Ishikawa (cell line): ENCODE measurements at regions not wholly inside any gene's neighbourhood (a gene's known extent, or its start where the extent isn't known, plus 50 kb on each side); places are given as distances from the start of the nearest gene placed in this dataset.

Experiments used
- EP300 ChIP-seq: IDR thresholded peaks from 2 replicates; pipeline ENCODE4 v1.6.1; 2012; ENCODE audit warnings: borderline replicate concordance
- RAD21 ChIP-seq: IDR thresholded peaks from 2 replicates; pipeline ENCODE4 v1.6.1; 2012; ENCODE audit warnings: low read depth
- REST ChIP-seq: IDR thresholded peaks from 2 replicates; pipeline ENCODE4 v1.6.1; 2012; ENCODE audit warnings: low read depth, mild to moderate bottlenecking
- TAF1 ChIP-seq: IDR thresholded peaks from 2 replicates; pipeline ENCODE4 v1.6.1; 2012; ENCODE audit warnings: low read depth, mild to moderate bottlenecking
- YY1 ChIP-seq: IDR thresholded peaks from 2 replicates; pipeline ENCODE4 v1.6.1; 2012; ENCODE audit warnings: low read depth
- TF ChIP-seq, protein P1 (sequence below): IDR thresholded peaks from 2 replicates; pipeline ENCODE4 v1.6.1; 2012

DNA sequence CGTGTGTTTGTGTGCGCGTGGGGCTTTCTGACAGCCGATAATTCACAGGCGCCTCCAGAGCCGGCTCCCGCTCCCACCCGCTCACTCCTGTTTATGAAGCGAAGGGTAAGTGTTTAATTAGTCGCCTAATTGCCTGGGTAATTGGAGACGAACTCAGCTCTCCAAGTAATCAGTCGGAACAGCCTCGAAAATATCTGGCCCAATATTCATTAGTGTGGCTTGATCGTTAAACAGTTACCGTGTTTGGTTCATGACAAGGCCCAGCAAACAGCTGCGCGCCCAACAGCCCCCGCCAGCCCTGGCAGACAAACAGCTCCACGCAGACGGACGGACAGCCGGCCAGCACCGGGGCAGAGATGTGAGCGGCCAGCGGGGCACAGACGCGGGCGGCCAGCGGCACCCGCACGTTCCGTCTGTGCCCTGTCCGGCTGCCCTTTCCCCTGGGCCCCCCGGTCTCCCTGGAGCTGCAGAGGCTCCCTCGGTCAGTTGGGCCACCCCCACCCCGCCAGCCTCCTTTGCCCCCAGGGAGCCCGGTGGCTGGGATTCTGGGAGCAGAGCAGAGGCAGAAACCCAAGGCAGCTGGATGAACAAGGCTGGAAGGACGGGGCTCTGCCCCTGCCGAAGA is 98.2 kb downstream of the UNCX start:
- TF ChIP-seq YY1 = no peak
- TF ChIP-seq RAD21 = no peak
- no peak for TF ChIP-seq EP300
- no peak for TF ChIP-seq TAF1
- TF ChIP-seq REST = no peak
- TF ChIP-seq, protein P1, sequence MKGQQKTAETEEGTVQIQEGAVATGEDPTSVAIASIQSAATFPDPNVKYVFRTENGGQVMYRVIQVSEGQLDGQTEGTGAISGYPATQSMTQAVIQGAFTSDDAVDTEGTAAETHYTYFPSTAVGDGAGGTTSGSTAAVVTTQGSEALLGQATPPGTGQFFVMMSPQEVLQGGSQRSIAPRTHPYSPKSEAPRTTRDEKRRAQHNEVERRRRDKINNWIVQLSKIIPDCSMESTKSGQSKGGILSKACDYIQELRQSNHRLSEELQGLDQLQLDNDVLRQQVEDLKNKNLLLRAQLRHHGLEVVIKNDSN = no peak
